ENCODE measurements at regions not wholly inside any gene's neighbourhood (a gene's known extent, or its start where the extent isn't known, plus 50 kb on each side); places are given as distances from the start of the nearest gene placed in this dataset.

- no peak for DNase-seq
- no peaks in the 10 kb centered on the region for H3K9me3 ChIP-seq
- 79 to 95% methylated on average over 8 of the region's 8 CpGs for WGBS, 2 donors
- no peaks in the 10 kb centered on the region for H3K4me1 ChIP-seq
- H3K36me3 ChIP-seq (ENCODE audit: low read depth, missing control alignments), result no peaks in the 10 kb centered on the region
- TF ChIP-seq POLR2A (IDR thresholded peaks at IDR 0.05) (no peak), CTCF (IDR thresholded peaks at IDR 0.05) (no peak)
- intact Hi-C loops (cut with DNase I; ENCODE audit: low total_unique reads), result no loop called here
- no peaks in the 10 kb centered on the region for H3K27me3 ChIP-seq
- H3K27ac ChIP-seq, result no peak overlapping the region
- H3K4me3 ChIP-seq, result no peak overlapping the region
These were observed 729.4 kb downstream of the METTL15 start for GRCh38 chr11:28837599-28837998.

DNA sequence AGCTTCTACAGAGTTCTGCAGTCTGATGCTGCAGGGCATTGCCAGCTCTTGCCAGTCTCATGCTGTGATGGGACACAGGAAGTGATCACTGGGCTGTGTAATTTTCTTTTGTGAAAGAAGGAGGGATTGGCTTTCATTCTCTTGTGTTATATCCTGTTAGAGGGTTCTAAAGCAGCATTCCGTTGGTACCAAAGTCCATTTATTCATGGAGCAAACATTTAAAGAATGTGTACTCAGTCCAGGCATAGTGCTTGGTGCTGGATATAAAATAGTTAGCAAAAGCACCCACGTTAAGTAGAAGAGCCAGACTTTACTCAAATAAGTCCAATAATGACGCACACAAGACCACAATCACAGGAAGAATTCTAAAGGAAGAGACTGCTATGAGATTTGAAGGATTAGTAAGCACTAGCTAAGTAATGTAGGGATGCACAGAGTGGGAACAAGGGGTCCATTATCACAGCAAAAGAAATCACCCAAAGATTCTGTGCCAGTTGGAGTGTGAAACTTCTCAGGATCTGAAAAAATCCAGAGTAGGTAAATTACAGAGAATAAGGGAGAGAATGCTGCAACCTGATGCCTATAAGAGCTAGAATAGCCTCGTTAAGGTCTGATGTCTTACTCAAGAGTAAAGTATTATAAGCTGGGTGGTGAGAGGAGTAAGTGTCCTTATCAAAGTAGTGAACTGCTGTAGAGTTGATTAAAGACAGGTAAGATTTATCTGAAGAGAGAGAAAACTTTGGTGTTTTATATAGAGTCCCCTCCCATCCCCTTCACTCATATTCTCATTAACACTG is 728.3 kb downstream of the METTL15 start:
- H3K4me3 ChIP-seq, result no peak overlapping the region
- no peak overlapping the region for H3K27ac ChIP-seq
- no peaks in the 10 kb centered on the region for H3K27me3 ChIP-seq
- H3K9me3 ChIP-seq, result no peaks in the 10 kb centered on the region
- intact Hi-C loops (cut with DNase I; ENCODE audit: low total_unique reads), result no loop called here
- 53 to 64% methylated on average over 4 of the region's 4 CpGs for WGBS, 2 donors
- H3K36me3 ChIP-seq (ENCODE audit: low read depth, missing control alignments), result no peaks in the 10 kb centered on the region
- DNase-seq, result no peak
- no peaks in the 10 kb centered on the region for H3K4me1 ChIP-seq
- TF ChIP-seq CTCF (IDR thresholded peaks at IDR 0.05), result no peak
- TF ChIP-seq POLR2A (IDR thresholded peaks at IDR 0.05), result no peak

DNA sequence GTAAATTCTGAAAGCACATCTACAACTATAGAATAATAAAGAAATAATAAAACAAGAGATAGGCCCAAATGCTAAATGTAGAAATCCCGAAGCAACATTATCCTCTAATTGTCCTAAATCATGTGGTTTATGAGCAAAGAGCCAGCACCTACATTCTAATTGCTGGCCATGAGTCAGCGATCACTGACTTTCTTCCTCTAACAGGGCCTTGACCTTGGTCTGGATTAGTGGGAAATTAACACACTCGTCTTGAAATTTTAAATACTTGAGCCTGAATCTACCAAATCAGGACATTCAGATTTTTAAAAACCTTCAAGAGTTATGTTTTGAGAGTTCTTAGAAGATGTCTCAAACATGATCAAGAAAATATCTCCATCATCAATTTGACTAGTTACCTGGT is 727.6 kb downstream of the METTL15 start:
- Histone ChIP-seq H3K27me3 (no peaks in the 10 kb centered on the region), H3K9me3 (no peaks in the 10 kb centered on the region), H3K4me1 (no peaks in the 10 kb centered on the region), H3K36me3 (ENCODE audit: low read depth, missing control alignments) (no peaks in the 10 kb centered on the region), H3K27ac (no peak overlapping the region), H3K4me3 (no peak overlapping the region)
- WGBS, 2 donors, result 25 to 38% methylated on average over 3 of the region's 3 CpGs
- intact Hi-C loops (cut with DNase I; ENCODE audit: low total_unique reads), result no loop called here
- no peak for DNase-seq
- TF ChIP-seq POLR2A (IDR thresholded peaks at IDR 0.05) (no peak), CTCF (IDR thresholded peaks at IDR 0.05) (no peak)

GRCh38 chr11:28835317-28835716 is 727.1 kb downstream of the METTL15 start:
- no peaks in the 10 kb centered on the region for H3K9me3 ChIP-seq
- H3K27ac ChIP-seq, result no peak overlapping the region
- H3K4me3 ChIP-seq, result no peak overlapping the region
- DNase-seq, result no peak
- no peak for TF ChIP-seq POLR2A (IDR thresholded peaks at IDR 0.05)
- TF ChIP-seq CTCF (IDR thresholded peaks at IDR 0.05), result no peak
- H3K27me3 ChIP-seq, result no peaks in the 10 kb centered on the region
- H3K4me1 ChIP-seq, result no peaks in the 10 kb centered on the region
- intact Hi-C loops (cut with DNase I; ENCODE audit: low total_unique reads), result no loop called here
- H3K36me3 ChIP-seq (ENCODE audit: low read depth, missing control alignments), result no peaks in the 10 kb centered on the region

- H3K36me3 ChIP-seq (ENCODE audit: low read depth, missing control alignments), result no peaks in the 10 kb centered on the region
- H3K27me3 ChIP-seq, result no peaks in the 10 kb centered on the region
- intact Hi-C loops (cut with DNase I; ENCODE audit: low total_unique reads), result no loop called here
- no peaks in the 10 kb centered on the region for H3K4me1 ChIP-seq
- no peaks in the 10 kb centered on the region for H3K9me3 ChIP-seq
- TF ChIP-seq CTCF (IDR thresholded peaks at IDR 0.05), result no peak
- 67 to 71% methylated on average over 3 of the region's 3 CpGs for WGBS, 2 donors
- H3K27ac ChIP-seq, result no peak overlapping the region
- no peak overlapping the region for H3K4me3 ChIP-seq
- DNase-seq, result no peak
These were observed 726.7 kb downstream of the METTL15 start for GRCh38 chr11:28834877-28835276.
